HEK293 (cell line): ENCODE measurements at regions not wholly inside any gene's neighbourhood (a gene's known extent, or its start where the extent isn't known, plus 50 kb on each side); places are given as distances from the start of the nearest gene placed in this dataset.

Experiments used
- HOXA7 ChIP-seq: sonication (generic); formaldehyde crosslinking; IDR thresholded peaks from 2 replicates; pipeline ENCODE4 v1.8.1; 2022; ENCODE audit warnings: missing genetic modification reagents, borderline replicate concordance
- KLF10 ChIP-seq: fragments of 450-650 bp; IDR thresholded peaks from 2 replicates; pipeline ENCODE4 v1.5.1; 2018; ENCODE audit warnings: missing biosample characterization, mild to moderate bottlenecking, missing genetic modification characterization
- OVOL3 ChIP-seq: fragments of 450-650 bp; formaldehyde crosslinking; IDR thresholded peaks from 2 replicates; pipeline ENCODE4 v1.5.1; 2016; ENCODE audit warnings: missing biosample characterization, missing genetic modification characterization
- ZBTB44 ChIP-seq: fragments of 450-650 bp; IDR thresholded peaks from 2 replicates; pipeline ENCODE4 v1.5.1; 2018; ENCODE audit warnings: missing biosample characterization, mild to moderate bottlenecking, missing genetic modification characterization
- ZFP3 ChIP-seq: fragments of 450-650 bp; formaldehyde crosslinking; IDR thresholded peaks from 2 replicates; pipeline ENCODE4 v1.5.1; 2016; ENCODE audit warnings: low read depth, missing biosample characterization, missing genetic modification characterization
- ZNF175 ChIP-seq: fragments of 450-650 bp; formaldehyde crosslinking; IDR thresholded peaks from 2 replicates; pipeline ENCODE4 v1.5.1; 2016; ENCODE audit warnings: missing biosample characterization, missing genetic modification characterization
- ZNF274 ChIP-seq, 2 experiments: fragments of 200-500 bp in 1 of 2; fragments of 450-650 bp in 1 of 2; sonication (Bioruptor generic) in 1 of 2; formaldehyde crosslinking in 1 of 2; IDR thresholded peaks; 2 replicates each; pipeline versions ENCODE4 v1.5.1 to v1.6.1; 2014 to 2016; ENCODE audit warnings: borderline replicate concordance in 1 of 2, inconsistent platforms in 1 of 2, low read length in 1 of 2, missing biosample characterization in 1 of 2, missing genetic modification characterization in 1 of 2
- ZNF426 ChIP-seq: fragments of 450-650 bp; formaldehyde crosslinking; IDR thresholded peaks from 2 replicates; pipeline ENCODE4 v1.5.1; 2017; ENCODE audit warnings: missing biosample characterization, missing genetic modification characterization, mild to moderate bottlenecking, inconsistent platforms, moderate library complexity
- ZNF768 ChIP-seq: fragments of 450-650 bp; formaldehyde crosslinking; IDR thresholded peaks from 2 replicates; pipeline ENCODE4 v1.5.1; 2018; ENCODE audit warnings: missing biosample characterization, mild to moderate bottlenecking, missing genetic modification characterization
- TF ChIP-seq, protein P1 (sequence below): fragments of 450-650 bp; formaldehyde crosslinking; IDR thresholded peaks from 2 replicates; pipeline ENCODE4 v1.5.1; 2016; ENCODE audit warnings: missing biosample characterization, missing genetic modification characterization

GRCh38 chr4:81634766-81635549, 163.3 kb upstream of the RASGEF1B start:
- no peak for TF ChIP-seq ZBTB44 (tag by site-specific recombination)
- no peak for TF ChIP-seq ZFP3 (tag by site-specific recombination)
- no peak for TF ChIP-seq ZNF768 (tag by site-specific recombination)
- TF ChIP-seq ZNF274 (IDR thresholded peaks at IDR 0.05; ENCODE audit: low read length) = no peak
- no peak for TF ChIP-seq ZNF274 (tag by site-specific recombination; IDR thresholded peaks at IDR 0.05; ENCODE audit: borderline replicate concordance)
- TF ChIP-seq, protein P1, sequence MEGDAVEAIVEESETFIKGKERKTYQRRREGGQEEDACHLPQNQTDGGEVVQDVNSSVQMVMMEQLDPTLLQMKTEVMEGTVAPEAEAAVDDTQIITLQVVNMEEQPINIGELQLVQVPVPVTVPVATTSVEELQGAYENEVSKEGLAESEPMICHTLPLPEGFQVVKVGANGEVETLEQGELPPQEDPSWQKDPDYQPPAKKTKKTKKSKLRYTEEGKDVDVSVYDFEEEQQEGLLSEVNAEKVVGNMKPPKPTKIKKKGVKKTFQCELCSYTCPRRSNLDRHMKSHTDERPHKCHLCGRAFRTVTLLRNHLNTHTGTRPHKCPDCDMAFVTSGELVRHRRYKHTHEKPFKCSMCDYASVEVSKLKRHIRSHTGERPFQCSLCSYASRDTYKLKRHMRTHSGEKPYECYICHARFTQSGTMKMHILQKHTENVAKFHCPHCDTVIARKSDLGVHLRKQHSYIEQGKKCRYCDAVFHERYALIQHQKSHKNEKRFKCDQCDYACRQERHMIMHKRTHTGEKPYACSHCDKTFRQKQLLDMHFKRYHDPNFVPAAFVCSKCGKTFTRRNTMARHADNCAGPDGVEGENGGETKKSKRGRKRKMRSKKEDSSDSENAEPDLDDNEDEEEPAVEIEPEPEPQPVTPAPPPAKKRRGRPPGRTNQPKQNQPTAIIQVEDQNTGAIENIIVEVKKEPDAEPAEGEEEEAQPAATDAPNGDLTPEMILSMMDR (tag by site-specific recombination) = no peak
- no peak for TF ChIP-seq HOXA7 (CRISPR knock-in tag)
- no peak for TF ChIP-seq KLF10
- no peak for TF ChIP-seq OVOL3 (tag by site-specific recombination)
- TF ChIP-seq ZNF426 = no peak
- no peak for TF ChIP-seq ZNF175 (tag by site-specific recombination)
